GM18511 (cell line): ENCODE measurements at regions not wholly inside any gene's neighbourhood (a gene's known extent, or its start where the extent isn't known, plus 50 kb on each side); places are given as distances from the start of the nearest gene placed in this dataset.

Source experiments
- ATAC-seq: cut with Tn5 transposase; IDR thresholded peaks from one replicate; pipeline ENCODE4 v1.9.1; 2021; ENCODE audit warnings: mild to moderate bottlenecking, moderate library complexity; ENCODE audit not compliant: unreplicated experiment

DNA sequence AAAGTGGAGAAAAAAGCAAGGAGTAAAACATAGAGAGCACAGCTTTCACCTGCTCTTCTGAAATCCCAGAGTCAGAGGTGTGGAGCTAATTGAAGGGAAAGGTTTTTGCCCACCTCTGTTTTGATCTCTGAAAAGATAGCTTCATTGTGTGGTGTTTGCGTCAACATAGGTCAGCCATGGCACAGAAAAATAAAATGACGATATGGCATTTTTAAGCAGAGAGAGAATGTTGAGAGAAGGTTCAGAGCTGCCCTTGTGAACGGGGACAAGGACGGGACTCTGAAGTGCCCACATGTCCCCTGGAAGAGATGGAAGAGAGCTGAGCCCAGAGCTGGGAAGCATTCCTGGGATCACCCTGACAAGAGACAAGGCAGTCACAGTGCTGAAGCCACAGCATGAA lies 249.4 kb upstream of the PLSCR5 start:
- no peak for ATAC-seq

GRCh38 chr3:146851665-146852064 lies 246.5 kb upstream of the PLSCR5 start:
- ATAC-seq = no peak

DNA sequence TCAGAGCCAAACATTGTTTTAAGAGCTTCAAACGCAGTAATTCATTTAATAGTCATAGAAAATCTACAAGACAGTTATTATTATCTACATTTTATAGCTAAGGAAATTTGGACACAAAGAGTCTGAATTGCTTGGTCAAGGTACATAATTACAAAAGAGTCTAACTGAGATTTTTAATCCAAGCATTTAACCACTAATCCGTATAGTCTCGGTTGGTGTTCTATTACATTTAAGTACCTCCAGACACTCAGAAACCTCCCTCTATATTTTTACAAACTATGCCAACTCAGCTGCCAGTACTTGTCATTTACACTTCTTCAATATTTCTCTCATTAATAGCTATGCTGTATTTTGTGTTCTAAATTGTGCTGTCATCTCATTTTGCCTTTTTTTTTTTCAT lies 240.2 kb upstream of the PLSCR5 start:
- no peak for ATAC-seq

- no peak for ATAC-seq
Measured at GRCh38 chr3:146843476-146843875, 238.3 kb upstream of the PLSCR5 start.

DNA sequence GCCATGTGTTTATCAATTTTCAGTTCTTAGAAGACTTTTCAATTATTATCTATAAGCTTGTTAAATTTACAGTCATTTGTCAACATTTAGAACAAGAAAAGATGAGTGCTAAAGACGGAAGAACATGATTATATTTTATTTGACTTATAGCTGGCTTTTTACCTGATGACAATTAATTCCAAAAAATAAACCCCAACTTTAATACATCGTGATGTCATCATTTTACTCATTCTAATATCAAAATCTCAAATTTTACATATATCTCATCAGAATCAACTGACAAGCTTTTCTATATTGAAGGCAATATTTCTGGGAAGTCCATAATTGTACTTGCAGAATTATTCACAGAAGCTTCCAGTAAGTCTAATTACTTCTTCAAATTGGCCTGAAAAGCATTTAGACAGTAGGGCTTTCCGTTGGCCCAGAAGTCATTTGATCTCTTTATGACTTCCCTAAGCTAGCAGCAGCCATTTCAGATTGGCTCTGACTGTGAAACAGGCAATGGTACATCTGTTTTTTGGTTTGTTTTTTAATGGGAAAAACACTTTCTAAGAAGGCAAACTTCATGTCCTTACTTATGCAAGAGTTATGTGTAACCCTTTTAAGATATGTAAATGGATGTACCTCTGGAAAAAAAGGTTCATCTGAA lies 234.7 kb upstream of the PLSCR5 start:
- ATAC-seq = no peak

DNA sequence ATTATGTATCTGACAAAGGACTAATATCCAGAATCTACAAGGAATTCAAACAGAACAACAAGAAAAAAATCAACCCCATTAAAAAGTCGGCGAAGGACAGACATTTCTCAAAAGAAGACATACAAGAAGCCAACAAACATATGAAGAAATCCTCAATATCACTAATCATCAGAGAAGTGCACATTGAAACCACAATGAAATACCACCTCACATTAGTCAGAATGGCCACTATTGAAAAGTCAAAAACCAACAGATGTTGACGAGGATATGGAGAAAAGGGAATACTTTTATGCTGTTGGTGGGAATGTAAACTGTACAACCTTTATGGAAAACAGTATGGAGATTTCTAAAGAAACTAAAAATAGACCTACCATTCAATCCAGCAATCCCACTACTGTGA lies 233.1 kb upstream of the PLSCR5 start:
- ATAC-seq = no peak

DNA sequence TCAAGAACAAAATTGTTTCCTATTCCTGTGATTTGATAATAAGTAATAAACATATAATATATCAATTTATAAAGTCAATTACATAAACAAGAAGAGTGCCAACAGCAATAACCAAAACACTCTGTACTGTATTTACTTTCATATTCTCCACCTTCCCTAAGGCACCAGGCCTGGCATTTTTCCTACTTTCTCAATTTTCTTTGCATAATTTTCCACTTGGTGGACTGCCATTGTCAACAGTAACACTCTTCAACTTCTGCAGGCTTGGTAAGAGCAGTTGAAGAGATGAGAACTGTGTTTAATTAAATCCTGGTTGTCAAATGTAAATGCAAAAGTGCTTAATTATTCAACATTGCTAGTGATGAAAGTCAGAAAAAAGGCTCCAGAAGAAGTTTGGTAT lies 229.8 kb upstream of the PLSCR5 start:
- ATAC-seq = no peak

GRCh38 chr3:146832857-146833458 lies 227.8 kb upstream of the PLSCR5 start:
- no peak for ATAC-seq

DNA sequence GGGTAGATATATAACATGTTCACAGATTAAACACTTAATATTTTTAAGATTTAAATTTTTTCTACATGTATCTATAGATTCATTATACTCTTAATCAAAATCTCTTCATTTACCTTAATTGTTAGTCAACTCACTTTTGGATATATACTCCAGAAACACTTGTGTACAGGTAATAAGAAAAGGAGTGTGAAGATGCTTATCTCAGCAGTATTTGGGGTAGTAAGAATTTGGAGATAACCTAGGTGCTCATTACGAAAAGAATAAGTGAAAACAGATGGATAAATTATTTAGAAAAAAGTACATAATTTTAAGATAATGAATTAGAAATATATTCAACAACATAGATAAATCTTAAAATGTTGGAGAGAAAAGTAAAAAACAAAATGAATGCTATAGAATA lies 226.5 kb upstream of the PLSCR5 start:
- ATAC-seq = no peak

GRCh38 chr3:146830231-146830630 lies 225.1 kb upstream of the PLSCR5 start:
- no peak for ATAC-seq

DNA sequence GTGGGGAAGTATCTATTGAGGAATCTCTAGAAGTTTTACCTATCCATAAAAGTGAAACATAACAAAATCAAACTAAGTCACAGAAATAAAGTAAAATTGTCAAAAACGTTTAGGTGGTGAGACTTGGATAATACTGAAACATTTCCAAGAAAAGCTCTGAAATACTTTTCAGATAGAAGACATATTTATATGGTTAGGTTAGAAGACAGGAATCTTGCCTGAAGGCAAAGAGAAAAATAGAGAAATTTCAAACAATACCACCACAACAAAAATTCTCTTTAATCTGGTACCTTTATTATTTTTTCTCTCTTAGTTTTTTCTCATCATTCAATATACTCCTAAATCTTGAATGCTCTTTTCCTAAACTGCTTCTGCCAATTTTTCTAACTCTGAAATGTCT lies 222.7 kb upstream of the PLSCR5 start:
- no peak for ATAC-seq

DNA sequence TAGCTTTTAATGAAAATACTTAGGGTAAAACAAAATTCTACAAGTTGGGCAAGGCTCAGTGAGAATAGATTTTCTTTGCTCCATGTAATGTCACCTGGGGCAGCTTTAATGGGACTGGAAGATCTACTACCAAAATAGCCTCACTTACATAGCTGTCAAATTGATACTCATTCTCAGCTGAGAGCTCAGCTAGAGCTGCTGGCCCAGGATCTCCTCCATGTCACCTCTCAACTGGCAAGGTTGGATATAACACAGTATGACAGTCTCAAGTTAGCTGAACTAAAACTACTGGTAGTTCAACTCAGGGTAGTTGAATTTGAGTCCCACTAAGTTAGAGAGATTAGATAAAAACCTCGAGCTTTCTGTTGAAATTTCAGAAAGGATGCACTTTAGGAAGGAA lies 218.5 kb upstream of the PLSCR5 start:
- ATAC-seq = no peak

DNA sequence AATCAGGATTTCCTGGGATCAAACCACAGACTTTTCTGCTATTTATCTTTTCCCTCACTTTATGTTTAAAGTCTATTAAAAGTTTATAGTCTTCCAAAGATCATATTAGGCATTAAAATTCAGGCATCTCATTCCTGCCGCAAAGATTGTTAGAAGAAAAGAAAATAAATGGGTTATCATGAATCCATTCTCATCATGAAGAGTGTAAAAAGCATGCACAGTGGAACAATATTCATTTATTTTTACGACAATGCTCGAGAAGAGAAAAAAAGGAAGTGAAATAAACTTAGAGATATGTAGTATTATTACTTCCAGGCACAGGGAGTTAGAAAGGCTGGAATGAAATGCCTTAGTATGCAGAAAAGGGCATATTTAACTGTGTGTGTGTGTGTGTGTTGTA lies 213.7 kb upstream of the PLSCR5 start:
- no peak for ATAC-seq

DNA sequence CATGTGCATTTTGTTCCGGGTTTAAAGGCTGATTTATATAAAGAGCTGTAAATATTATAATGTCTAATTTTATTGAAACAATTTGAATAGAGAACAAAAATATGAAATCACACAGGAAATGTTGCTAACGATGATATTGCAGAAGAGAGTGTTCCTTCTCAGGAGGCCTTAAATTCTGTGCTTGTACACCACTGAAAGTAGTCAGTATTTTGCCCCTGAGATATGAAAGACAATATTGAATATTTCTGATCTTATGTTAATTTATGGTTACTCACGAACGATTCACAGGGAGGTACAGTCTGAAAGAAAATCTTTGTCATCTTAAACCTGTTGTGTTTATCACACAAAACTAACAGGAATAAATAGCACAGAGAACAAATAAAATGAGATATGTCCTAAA lies 213.2 kb upstream of the PLSCR5 start:
- no peak for ATAC-seq

DNA sequence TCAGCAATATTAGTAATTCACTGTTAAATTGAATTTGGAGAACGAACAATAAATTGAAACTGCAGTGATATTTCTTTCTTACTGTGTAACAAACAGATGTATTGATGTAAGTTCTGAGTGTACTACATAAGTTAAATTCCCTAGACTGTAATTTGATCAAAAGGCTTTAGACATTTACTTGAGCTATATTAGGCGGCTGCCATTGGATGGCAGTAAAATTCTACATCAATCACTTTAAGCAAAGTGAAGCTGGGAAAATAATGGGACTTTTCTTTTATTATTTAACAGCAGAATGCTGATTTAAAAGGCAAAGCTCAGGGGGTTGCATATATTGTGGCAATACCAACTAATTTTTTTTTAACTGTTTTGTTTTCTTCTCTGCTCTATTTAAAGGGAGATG lies 212.6 kb upstream of the PLSCR5 start:
- ATAC-seq = no peak

- no peak for ATAC-seq
Measured at GRCh38 chr3:146814601-146815315, 209.6 kb upstream of the PLSCR5 start.

- no peak for ATAC-seq
Measured at GRCh38 chr3:146813496-146813895, 208.3 kb upstream of the PLSCR5 start.

DNA sequence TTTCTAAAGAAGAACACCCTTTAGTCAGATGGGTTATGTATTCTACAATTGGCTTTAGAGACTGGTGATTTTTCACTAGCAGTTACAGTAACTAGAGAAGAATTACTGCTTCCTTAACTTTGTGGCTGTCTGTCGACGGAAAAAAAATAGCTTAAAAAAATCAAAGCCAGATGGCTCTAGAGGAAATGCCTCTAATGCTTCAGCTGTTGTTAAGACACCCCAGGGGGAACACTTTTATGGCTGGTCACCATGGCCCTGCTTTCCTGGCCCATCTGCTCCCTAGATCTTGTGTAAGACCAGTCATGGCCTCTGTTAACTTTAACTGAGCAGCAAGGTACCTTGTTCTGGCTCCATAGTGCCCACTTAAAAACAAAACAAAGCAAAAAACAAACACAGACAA lies 198.6 kb upstream of the PLSCR5 start:
- no peak for ATAC-seq

DNA sequence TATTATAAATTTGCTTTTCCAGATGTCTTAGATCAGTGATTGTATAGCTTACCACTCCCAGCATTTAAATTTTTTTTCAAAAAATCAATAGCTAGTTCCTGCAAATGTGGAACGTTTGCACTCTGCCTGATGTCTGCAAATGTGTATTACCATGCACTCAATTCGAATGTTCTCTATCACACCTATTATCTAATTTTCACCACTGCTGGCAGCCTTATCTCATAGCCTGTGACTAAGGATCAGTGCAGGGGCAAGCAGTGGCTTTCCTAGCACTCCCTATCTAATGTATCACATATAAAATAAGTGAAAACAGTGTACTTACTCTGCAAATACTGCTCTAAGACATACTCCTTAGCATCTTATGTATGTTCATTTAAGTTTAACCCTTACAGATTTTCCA lies 196.3 kb upstream of the PLSCR5 start:
- ATAC-seq = no peak

DNA sequence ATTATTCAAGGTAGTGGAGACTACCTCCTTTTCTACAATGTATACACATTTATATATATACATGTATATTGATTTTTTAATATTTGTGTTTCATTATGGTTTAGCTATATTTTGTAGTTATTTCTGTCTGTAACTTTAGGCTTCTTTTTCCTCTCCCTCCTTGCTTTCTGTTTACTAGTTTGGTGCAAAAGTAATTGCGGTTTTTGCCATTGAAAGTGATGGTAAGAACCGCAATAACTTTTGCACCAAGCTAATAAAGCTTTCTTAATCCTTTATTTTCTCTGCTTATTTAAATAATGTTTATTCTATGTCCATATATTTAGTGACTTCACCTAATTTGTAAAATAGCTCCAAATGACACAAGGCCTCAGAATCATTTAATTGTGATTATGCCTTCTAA lies 195.3 kb upstream of the PLSCR5 start:
- ATAC-seq = no peak

DNA sequence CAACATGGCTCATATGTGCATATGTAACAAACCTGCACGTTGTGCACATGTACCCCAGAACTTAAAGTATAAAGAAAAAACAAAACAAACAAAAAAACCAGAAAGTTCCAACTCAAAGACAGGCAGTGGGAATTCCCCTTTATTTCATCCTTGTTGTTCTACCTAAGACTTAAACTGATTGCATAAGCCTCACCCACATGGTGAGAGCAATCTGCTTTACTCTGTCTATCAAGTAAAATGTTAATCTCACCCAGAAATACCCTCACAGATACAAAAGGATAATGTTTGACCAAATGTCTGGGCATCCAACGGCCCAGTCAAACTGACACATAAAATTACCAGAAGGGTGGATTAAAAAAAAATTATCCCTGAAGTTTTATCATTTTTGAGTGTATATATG lies 190.9 kb upstream of the PLSCR5 start:
- no peak for ATAC-seq

DNA sequence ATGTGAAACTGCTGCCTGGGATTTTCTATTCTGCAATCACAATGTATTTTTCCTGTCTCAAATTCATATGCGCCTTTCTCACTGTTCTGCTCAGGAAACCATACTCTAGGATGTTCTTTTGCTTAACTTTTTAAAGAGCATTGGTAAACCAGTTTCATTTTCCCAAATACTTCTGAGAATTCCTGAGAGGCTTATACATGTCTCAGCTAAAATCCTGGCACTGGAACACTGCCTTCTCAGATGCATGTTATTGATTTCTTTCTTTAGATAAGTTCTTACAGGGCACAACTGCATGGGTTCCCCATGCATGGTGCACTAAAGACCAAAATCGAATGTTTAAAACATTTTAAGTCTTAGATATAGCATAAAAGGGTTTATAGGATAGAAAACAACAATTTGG lies 178.3 kb upstream of the PLSCR5 start:
- ATAC-seq = no peak

DNA sequence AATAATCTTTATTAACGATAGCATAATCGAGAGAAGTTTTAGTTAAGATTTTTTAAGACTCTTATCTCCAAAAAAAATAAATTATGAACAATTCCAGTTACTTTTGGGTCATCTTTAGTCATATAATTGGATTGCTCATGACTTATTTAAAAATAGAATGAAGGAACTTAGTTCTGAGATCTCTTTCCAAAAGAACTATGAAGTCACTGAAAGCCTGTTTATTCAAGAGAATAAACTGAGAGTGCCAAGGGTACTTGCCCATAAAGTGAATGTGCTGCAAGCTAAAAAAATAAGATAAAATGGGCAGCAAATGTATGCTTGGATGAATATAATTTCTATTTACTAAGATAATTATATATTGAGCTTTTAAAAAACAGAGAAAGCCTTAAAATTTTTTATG lies 176.5 kb upstream of the PLSCR5 start:
- ATAC-seq = no peak
